ENCODE measurements at regions not wholly inside any gene's neighbourhood (a gene's known extent, or its start where the extent isn't known, plus 50 kb on each side); places are given as distances from the start of the nearest gene placed in this dataset.

DNA sequence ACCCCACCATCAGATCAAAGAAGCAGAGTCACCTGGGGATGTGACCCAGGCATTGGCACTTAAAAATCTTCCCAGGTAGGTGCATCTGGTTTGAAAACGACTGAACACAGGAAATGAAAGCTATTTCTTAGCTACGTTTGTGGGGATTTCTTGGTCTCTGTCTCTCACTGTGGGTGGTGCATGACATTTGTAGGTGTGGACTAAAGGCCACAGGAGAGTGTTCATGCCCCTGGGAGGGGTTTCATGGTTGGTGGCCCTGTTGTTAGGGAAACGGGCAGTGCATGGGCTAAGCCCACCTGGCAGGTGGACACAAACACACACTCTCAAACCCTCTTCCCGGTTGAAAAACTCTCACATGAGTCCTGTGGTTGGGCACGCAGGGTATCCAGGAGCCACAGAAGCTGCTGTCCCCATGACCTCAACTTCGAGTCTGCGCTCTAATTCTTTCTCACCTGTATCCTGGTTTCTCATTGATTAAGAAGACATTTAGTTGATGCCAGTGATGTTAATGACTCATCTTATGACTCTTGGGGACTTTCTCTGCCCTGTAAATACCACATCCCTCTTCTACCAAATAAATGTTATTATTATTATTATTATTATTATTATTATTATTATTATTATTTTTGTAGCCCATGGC lies 119.4 kb downstream of the MRPS6 start:
- TF ChIP-seq CTCF (IDR thresholded peaks at IDR 0.05), result no peak
- DNase-seq (ENCODE audit: low spot score) (no peak), ATAC-seq (ENCODE audit: insufficient number of reproducible peaks, low FRiP score, low read depth) (no peak)
- Histone ChIP-seq H3K36me3 (no peaks in the 10 kb centered on the region), H3K27me3 (replicated peaks; ENCODE audit: insufficient read depth) (no peaks in the 10 kb centered on the region), H3K9me3 (no peaks in the 10 kb centered on the region), H3K4me3 (no peak overlapping the region), H3K27ac (no peak overlapping the region), H3K4me1 (ENCODE audit: control insufficient read depth in 1 of 2, low read depth in 2 of 2) (peaks cover 0 to 4% of the 10 kb centered on the region in 2 donors)

GRCh38 chr21:34195335-34195734 lies 122.0 kb downstream of the MRPS6 start:
- Histone ChIP-seq H3K4me1 (ENCODE audit: control insufficient read depth in 1 of 2, low read depth in 2 of 2) (peaks cover 16% of the 10 kb centered on the region in 2 donors), H3K36me3 (no peaks in the 10 kb centered on the region), H3K9me3 (no peaks in the 10 kb centered on the region), H3K4me3 (no peak overlapping the region), H3K27me3 (replicated peaks; ENCODE audit: insufficient read depth) (no peaks in the 10 kb centered on the region), H3K27ac (no peak overlapping the region)
- no peak for TF ChIP-seq CTCF (IDR thresholded peaks at IDR 0.05)
- ATAC-seq (ENCODE audit: insufficient number of reproducible peaks, low FRiP score, low read depth) (no peak), DNase-seq (ENCODE audit: low spot score) (no peak)

- DNase-seq (ENCODE audit: low spot score) (no peak), ATAC-seq (ENCODE audit: insufficient number of reproducible peaks, low FRiP score, low read depth) (no peak)
- H3K4me3 ChIP-seq, result no peak overlapping the region
- no peak for TF ChIP-seq CTCF (IDR thresholded peaks at IDR 0.05)
- no peaks in the 10 kb centered on the region for H3K9me3 ChIP-seq
- no peaks in the 10 kb centered on the region for H3K36me3 ChIP-seq
- peaks cover 22 to 29% of the 10 kb centered on the region in 2 donors for H3K4me1 ChIP-seq (ENCODE audit: control insufficient read depth in 1 of 2, low read depth in 2 of 2)
- no peak overlapping the region for H3K27ac ChIP-seq
- H3K27me3 ChIP-seq (replicated peaks; ENCODE audit: insufficient read depth), result no peaks in the 10 kb centered on the region
Measured at GRCh38 chr21:34196996-34197395, 123.6 kb downstream of the MRPS6 start.

DNA sequence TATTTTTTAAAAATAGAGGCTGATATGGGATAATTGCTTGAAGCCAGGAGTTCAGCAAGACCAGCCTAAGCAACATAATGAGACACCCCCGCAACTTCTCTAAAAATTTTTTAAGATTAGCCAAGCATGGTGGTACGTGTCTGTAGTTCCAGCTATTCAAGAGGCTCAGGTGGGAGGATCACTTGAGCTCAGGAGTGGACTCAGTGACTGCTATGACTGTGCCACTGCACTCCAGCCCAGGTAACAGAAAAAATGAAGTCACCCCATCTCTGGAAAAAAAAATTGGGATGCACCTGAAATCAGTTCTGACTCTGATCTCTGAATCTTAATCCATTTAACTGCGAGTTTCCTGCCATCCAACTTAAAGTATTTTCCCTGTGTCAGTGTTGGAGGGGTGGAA lies 124.2 kb downstream of the MRPS6 start:
- no peak for ATAC-seq (ENCODE audit: insufficient number of reproducible peaks, low FRiP score, low read depth)
- H3K4me1 ChIP-seq (ENCODE audit: control insufficient read depth in 1 of 2, low read depth in 2 of 2), result peaks cover 22 to 35% of the 10 kb centered on the region in 2 donors
- no peaks in the 10 kb centered on the region for H3K36me3 ChIP-seq
- no peaks in the 10 kb centered on the region for H3K9me3 ChIP-seq
- H3K4me3 ChIP-seq, result no peak overlapping the region
- no peak for DNase-seq (ENCODE audit: low spot score)
- TF ChIP-seq CTCF (IDR thresholded peaks at IDR 0.05), result no peak
- H3K27ac ChIP-seq, result no peak overlapping the region
- no peaks in the 10 kb centered on the region for H3K27me3 ChIP-seq (replicated peaks; ENCODE audit: insufficient read depth)

- ATAC-seq (ENCODE audit: insufficient number of reproducible peaks, low FRiP score, low read depth) (no peak), DNase-seq (ENCODE audit: low spot score) (no peak)
- Histone ChIP-seq H3K36me3 (no peaks in the 10 kb centered on the region), H3K4me1 (ENCODE audit: control insufficient read depth in 1 of 2, low read depth in 2 of 2) (peaks cover 22 to 44% of the 10 kb centered on the region in 2 donors), H3K9me3 (no peaks in the 10 kb centered on the region), H3K4me3 (no peak overlapping the region), H3K27ac (peak overlapping the region; percentile 20 to 52), H3K27me3 (replicated peaks; ENCODE audit: insufficient read depth) (no peaks in the 10 kb centered on the region)
- no peak for TF ChIP-seq CTCF (IDR thresholded peaks at IDR 0.05)
Measured at GRCh38 chr21:34198231-34199120, 125.1 kb downstream of the MRPS6 start.

All from thoracic aorta (tissue), 2 donors.